HL-60 (cell line): ENCODE measurements at regions not wholly inside any gene's neighbourhood (a gene's known extent, or its start where the extent isn't known, plus 50 kb on each side); places are given as distances from the start of the nearest gene placed in this dataset.

ENCODE experiments used
- DNase-seq, 2 experiments: peaks; one replicate each; pipeline ENCODE4 v3.0.0-alpha.2; 2010 to 2020; ENCODE audit warnings: low read depth in 1 of 2, low spot score in 1 of 2
- H3K27ac ChIP-seq: fragments of 250-450 bp; sonication (Bioruptor Pico); replicated peaks from 2 replicates; pipeline ENCODE4 v1.5.1; 2020; ENCODE audit warnings: mild to moderate bottlenecking, moderate library complexity
- H3K27me3 ChIP-seq: fragments of 250-450 bp; sonication (Bioruptor Pico); 2 replicates; pipeline ENCODE4 v1.5.1; 2021; ENCODE audit warnings: mild to moderate bottlenecking, moderate library complexity; ENCODE audit not compliant: insufficient read depth, poor library complexity, severe bottlenecking
- H3K4me3 ChIP-seq: replicated peaks from 2 replicates; pipeline ENCODE4 v1.5.1; 2011; ENCODE audit warnings: mild to moderate bottlenecking, control low read depth, low read length; ENCODE audit not compliant: insufficient read depth
- GABPA ChIP-seq: IDR thresholded peaks from 2 replicates; pipeline ENCODE4 v1.6.1; 2012; ENCODE audit warnings: low read depth
- POLR2AphosphoS5 ChIP-seq: IDR thresholded peaks from 2 replicates; pipeline ENCODE4 v1.6.1; 2012; ENCODE audit warnings: low read depth
- SPI1 ChIP-seq: IDR thresholded peaks from 2 replicates; pipeline ENCODE4 v1.6.1; 2012; ENCODE audit warnings: low read depth, mild to moderate bottlenecking, borderline replicate concordance
- TF ChIP-seq, protein P1 (sequence below): IDR thresholded peaks from 2 replicates; pipeline ENCODE4 v1.6.1; 2012; ENCODE audit warnings: low read depth; ENCODE audit not compliant: insufficient replicate concordance
- TF ChIP-seq, protein P2 (sequence below): IDR thresholded peaks from one replicate; pipeline ENCODE4 v1.5.1; 2011; ENCODE audit warnings: low read length, control low read depth, inconsistent platforms; ENCODE audit not compliant: insufficient read depth

DNA sequence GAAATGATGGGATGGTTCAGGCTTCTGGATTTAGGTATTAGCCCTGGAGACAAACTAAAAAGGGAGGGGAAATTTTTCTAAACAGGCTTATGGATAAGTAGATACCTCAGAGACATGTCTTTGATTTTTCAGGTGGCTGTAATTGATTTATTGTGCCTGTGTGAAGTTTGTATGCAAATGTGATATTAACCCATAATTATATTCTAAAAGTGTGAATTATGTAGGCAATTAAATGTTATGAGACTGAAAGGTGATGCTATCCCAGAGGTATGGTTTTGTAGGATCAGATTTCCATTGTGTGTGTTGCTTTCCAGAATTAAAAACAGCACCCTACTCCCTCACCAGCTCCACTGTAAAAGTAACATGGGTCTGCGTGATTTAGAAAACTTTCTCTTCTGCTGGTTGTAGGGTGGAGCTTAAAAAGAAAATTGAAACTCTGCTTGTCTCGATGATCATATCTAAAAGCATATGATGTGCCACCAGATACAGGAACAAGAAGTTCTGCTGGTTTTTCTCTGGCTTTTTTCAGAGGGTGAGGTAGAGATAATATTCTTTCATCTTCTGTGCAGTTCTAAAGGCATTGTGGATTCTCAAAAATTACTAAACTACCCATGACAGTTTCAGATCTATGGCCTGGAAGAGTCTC, 71.8 kb upstream of the TAF11L2 start:
- DNase-seq: no peak
- Histone ChIP-seq H3K27me3 (no peaks in the 10 kb centered on the region), H3K4me3 (no peak overlapping the region), H3K27ac (no peak overlapping the region)
- TF ChIP-seq, protein P1, sequence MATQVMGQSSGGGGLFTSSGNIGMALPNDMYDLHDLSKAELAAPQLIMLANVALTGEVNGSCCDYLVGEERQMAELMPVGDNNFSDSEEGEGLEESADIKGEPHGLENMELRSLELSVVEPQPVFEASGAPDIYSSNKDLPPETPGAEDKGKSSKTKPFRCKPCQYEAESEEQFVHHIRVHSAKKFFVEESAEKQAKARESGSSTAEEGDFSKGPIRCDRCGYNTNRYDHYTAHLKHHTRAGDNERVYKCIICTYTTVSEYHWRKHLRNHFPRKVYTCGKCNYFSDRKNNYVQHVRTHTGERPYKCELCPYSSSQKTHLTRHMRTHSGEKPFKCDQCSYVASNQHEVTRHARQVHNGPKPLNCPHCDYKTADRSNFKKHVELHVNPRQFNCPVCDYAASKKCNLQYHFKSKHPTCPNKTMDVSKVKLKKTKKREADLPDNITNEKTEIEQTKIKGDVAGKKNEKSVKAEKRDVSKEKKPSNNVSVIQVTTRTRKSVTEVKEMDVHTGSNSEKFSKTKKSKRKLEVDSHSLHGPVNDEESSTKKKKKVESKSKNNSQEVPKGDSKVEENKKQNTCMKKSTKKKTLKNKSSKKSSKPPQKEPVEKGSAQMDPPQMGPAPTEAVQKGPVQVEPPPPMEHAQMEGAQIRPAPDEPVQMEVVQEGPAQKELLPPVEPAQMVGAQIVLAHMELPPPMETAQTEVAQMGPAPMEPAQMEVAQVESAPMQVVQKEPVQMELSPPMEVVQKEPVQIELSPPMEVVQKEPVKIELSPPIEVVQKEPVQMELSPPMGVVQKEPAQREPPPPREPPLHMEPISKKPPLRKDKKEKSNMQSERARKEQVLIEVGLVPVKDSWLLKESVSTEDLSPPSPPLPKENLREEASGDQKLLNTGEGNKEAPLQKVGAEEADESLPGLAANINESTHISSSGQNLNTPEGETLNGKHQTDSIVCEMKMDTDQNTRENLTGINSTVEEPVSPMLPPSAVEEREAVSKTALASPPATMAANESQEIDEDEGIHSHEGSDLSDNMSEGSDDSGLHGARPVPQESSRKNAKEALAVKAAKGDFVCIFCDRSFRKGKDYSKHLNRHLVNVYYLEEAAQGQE: no peak
- TF ChIP-seq, protein P2, sequence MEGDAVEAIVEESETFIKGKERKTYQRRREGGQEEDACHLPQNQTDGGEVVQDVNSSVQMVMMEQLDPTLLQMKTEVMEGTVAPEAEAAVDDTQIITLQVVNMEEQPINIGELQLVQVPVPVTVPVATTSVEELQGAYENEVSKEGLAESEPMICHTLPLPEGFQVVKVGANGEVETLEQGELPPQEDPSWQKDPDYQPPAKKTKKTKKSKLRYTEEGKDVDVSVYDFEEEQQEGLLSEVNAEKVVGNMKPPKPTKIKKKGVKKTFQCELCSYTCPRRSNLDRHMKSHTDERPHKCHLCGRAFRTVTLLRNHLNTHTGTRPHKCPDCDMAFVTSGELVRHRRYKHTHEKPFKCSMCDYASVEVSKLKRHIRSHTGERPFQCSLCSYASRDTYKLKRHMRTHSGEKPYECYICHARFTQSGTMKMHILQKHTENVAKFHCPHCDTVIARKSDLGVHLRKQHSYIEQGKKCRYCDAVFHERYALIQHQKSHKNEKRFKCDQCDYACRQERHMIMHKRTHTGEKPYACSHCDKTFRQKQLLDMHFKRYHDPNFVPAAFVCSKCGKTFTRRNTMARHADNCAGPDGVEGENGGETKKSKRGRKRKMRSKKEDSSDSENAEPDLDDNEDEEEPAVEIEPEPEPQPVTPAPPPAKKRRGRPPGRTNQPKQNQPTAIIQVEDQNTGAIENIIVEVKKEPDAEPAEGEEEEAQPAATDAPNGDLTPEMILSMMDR: no peak
- TF ChIP-seq GABPA: no peak

DNA sequence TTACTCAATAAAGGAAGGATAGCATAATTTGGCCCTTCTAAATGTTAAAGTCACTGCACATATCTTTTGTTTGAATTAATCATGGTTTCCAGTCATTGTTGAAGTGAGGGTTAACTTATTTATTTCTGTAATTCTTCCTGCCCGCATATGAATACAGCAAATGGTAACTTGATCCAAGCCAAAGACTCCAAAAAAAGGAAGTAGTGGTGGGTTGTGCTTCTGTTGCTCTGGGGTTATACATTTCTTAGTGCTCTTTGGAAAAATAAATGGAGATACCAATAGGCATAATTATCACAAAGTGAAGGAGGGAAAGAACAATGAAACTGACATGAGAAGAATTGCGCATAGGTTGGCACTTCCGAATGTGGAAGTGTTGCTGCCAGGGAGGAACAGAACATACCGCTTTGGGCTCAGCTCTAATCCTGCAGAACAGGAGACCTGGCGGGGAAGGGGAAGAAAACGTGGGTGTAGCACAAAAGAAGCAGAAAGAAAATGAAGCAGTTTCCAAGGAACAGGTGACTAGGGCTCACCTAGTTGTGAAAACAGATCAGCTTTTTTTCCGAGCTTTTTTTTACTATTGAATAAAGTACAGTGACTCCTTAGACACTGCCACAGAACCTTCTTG, 69.7 kb upstream of the TAF11L2 start:
- H3K27ac ChIP-seq: no peak overlapping the region
- peak; percentile 7; the same call in 1 of the 2 replicates for TF ChIP-seq SPI1
- TF ChIP-seq, protein P1: no peak
- no peaks in the 10 kb centered on the region for H3K27me3 ChIP-seq
- H3K4me3 ChIP-seq: no peak overlapping the region
- peak in 1 of 2 experiments; percentile 15 for DNase-seq

DNA sequence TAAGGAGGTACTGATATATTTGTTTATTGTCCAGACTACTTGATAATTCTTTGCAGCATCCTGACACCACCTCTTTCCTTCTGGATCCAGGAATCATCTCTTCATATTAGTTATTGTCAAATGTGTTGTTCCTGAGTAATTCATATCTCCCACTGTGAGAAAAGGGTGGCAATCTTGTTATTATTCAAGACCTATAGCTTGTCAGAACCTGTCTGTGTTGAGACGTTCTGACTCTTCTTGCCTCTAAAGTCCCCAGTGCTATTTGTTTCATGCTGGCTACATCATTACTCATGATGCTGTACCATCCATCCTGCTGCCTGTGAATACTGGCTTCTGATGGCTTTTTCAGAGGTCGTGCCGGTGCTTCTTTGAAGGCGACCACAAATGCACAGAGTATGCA, 68.7 kb upstream of the TAF11L2 start:
- H3K27ac ChIP-seq: no peak overlapping the region
- no peak for DNase-seq
- no peaks in the 10 kb centered on the region for H3K27me3 ChIP-seq
- no peak overlapping the region for H3K4me3 ChIP-seq
- TF ChIP-seq, protein P1: no peak
- TF ChIP-seq SPI1: no peak
- no peak for TF ChIP-seq GABPA
- TF ChIP-seq, protein P2: no peak
- TF ChIP-seq POLR2AphosphoS5: no peak
